HG03342 (cell line): ENCODE measurements at regions not wholly inside any gene's neighbourhood (a gene's known extent, or its start where the extent isn't known, plus 50 kb on each side); places are given as distances from the start of the nearest gene placed in this dataset.

Source experiments
- ATAC-seq: cut with Tn5 transposase; IDR thresholded peaks from one replicate; pipeline ENCODE4 v1.9.1; 2021; ENCODE audit warnings: mild to moderate bottlenecking, moderate library complexity; ENCODE audit not compliant: unreplicated experiment

GRCh38 chr12:22893878-22894277, 268.9 kb downstream of the ETNK1 start:
- ATAC-seq: no peak

- ATAC-seq: no peak
Measured at GRCh38 chr12:22899184-22899583, 274.2 kb downstream of the ETNK1 start.

- ATAC-seq: no peak
Measured at GRCh38 chr12:22900401-22900800, 275.4 kb downstream of the ETNK1 start.

- ATAC-seq: no peak
Measured at GRCh38 chr12:22904485-22904884, 279.5 kb downstream of the ETNK1 start.

GRCh38 chr12:22916241-22916640, 291.3 kb downstream of the ETNK1 start:
- no peak for ATAC-seq

GRCh38 chr12:22916815-22917214, 291.8 kb downstream of the ETNK1 start:
- no peak for ATAC-seq

- ATAC-seq: no peak
Measured at GRCh38 chr12:22919883-22920282, 294.9 kb downstream of the ETNK1 start.

GRCh38 chr12:22923768-22924167, 298.8 kb downstream of the ETNK1 start:
- no peak for ATAC-seq

- no peak for ATAC-seq
Measured at GRCh38 chr12:22924391-22924790, 299.4 kb downstream of the ETNK1 start.

- no peak for ATAC-seq
Measured at GRCh38 chr12:22925623-22926022, 300.7 kb downstream of the ETNK1 start.

- ATAC-seq: no peak
Measured at GRCh38 chr12:22932431-22932830, 307.5 kb downstream of the ETNK1 start.

GRCh38 chr12:22935090-22935489, 310.1 kb downstream of the ETNK1 start:
- ATAC-seq: no peak

- ATAC-seq: no peak
Measured at GRCh38 chr12:22935501-22935900, 310.5 kb downstream of the ETNK1 start.

- ATAC-seq: no peak
Measured at GRCh38 chr12:22938323-22938722, 313.4 kb downstream of the ETNK1 start.

GRCh38 chr12:22951206-22951605, 326.2 kb downstream of the ETNK1 start:
- ATAC-seq: no peak

- ATAC-seq: no peak
Measured at GRCh38 chr12:22956690-22957089, 331.7 kb downstream of the ETNK1 start.

GRCh38 chr12:22967171-22967570, 342.2 kb downstream of the ETNK1 start:
- no peak for ATAC-seq

GRCh38 chr12:22969521-22969920, 344.6 kb downstream of the ETNK1 start:
- no peak for ATAC-seq

- no peak for ATAC-seq
Measured at GRCh38 chr12:22971247-22971646, 346.3 kb downstream of the ETNK1 start.

GRCh38 chr12:22971701-22972191, 346.8 kb downstream of the ETNK1 start:
- no peak for ATAC-seq

GRCh38 chr12:22974865-22975264, 349.9 kb downstream of the ETNK1 start:
- ATAC-seq: no peak

- ATAC-seq: no peak
Measured at GRCh38 chr12:22978962-22979361, 354.0 kb downstream of the ETNK1 start.

- no peak for ATAC-seq
Measured at GRCh38 chr12:22979854-22980469, 355.0 kb downstream of the ETNK1 start.
